Activated CD8-positive, alpha-beta T cell treated with anti-CD3 and anti-CD28 coated beads for 36 hours (primary cell): ENCODE measurements at regions not wholly inside any gene's neighbourhood (a gene's known extent, or its start where the extent isn't known, plus 50 kb on each side); places are given as distances from the start of the nearest gene placed in this dataset.

ENCODE experiments used
- ATAC-seq: fragments of 200-7000 bp; cut with Tn5 transposase; one replicate; pipeline ENCODE4 v1.10.0; 2021; ENCODE audit warnings: mild to moderate bottlenecking, moderate library complexity
- CTCF ChIA-PET: fragments of 350-600 bp; sonication (Branson Sonifier 250); formaldehyde crosslinking; loops from one replicate; lab custom pipeline; 2021; ENCODE audit warnings: antibody characterized with exemption; lab: Charles Lee
- POLR2A ChIA-PET: fragments of 350-600 bp; sonication (Branson Sonifier 250); formaldehyde crosslinking; loops from one replicate; lab custom pipeline; 2021; ENCODE audit warnings: antibody characterized with exemption; lab: Charles Lee
- DNase-seq: peaks from one replicate; pipeline ENCODE4 v3.0.0-alpha.2; 2020
- H3K27ac Mint-ChIP-seq: one replicate; pipeline ENCODE4 v1.8.0; 2021; ENCODE audit warnings: mild to moderate bottlenecking, mixed read lengths
- H3K27me3 Mint-ChIP-seq: one replicate; pipeline ENCODE4 v1.8.0; 2021; ENCODE audit warnings: mixed read lengths
- H3K36me3 Mint-ChIP-seq: one replicate; pipeline ENCODE4 v1.8.0; 2021; ENCODE audit warnings: low read depth, mixed read lengths
- H3K4me1 Mint-ChIP-seq: one replicate; pipeline ENCODE4 v1.8.0; 2021; ENCODE audit warnings: low read depth, mixed read lengths
- H3K4me3 Mint-ChIP-seq: one replicate; pipeline ENCODE4 v1.8.0; 2021; ENCODE audit warnings: mild to moderate bottlenecking, moderate library complexity, mixed read lengths
- H3K9me3 Mint-ChIP-seq: one replicate; pipeline ENCODE4 v1.8.0; 2021; ENCODE audit warnings: mixed read lengths
- CTCF ChIP-seq: fragments of 200-600 bp; IDR thresholded peaks from one replicate; pipeline ENCODE4 v1.8.0; 2022; ENCODE audit warnings: antibody characterized with exemption, mild to moderate bottlenecking
- intact Hi-C: fragments of 100-400 bp; cut with micrococcal nuclease; formaldehyde crosslinking; loops from one replicate; pipeline ENCODE4 v1.10.0; 2022

GRCh38 chr15:53324061-53324460 is 435.4 kb downstream of the WDR72 start:
- ChIA-PET POLR2A (no interaction called here), CTCF (no interaction called here)
- no peaks in the 10 kb centered on the region for H3K9me3 Mint-ChIP-seq
- no peak overlapping the region for H3K4me3 Mint-ChIP-seq
- H3K36me3 Mint-ChIP-seq, result no peaks in the 10 kb centered on the region
- no peak for DNase-seq
- no peak for TF ChIP-seq CTCF
- H3K4me1 Mint-ChIP-seq, result no peaks in the 10 kb centered on the region
- intact Hi-C loops, result no loop called here
- H3K27me3 Mint-ChIP-seq, result no peaks in the 10 kb centered on the region
- H3K27ac Mint-ChIP-seq, result no peak overlapping the region
- ATAC-seq, result no peak

- TF ChIP-seq CTCF, result no peak
- Mint-ChIP-seq H3K9me3 (no peaks in the 10 kb centered on the region), H3K27me3 (no peaks in the 10 kb centered on the region), H3K4me3 (no peak overlapping the region), H3K4me1 (no peaks in the 10 kb centered on the region), H3K27ac (no peak overlapping the region), H3K36me3 (no peaks in the 10 kb centered on the region)
- POLR2A ChIA-PET, result no interaction called here
- ATAC-seq, result no peak
- CTCF ChIA-PET, result no interaction called here
- intact Hi-C loops, result no loop called here
- no peak for DNase-seq
Observed at GRCh38 chr15:53323191-53323590, 436.3 kb downstream of the WDR72 start.

- Mint-ChIP-seq H3K4me3 (no peak overlapping the region), H3K27me3 (no peaks in the 10 kb centered on the region), H3K27ac (no peak overlapping the region), H3K36me3 (no peaks in the 10 kb centered on the region), H3K9me3 (peaks cover 1% of the 10 kb centered on the region), H3K4me1 (no peaks in the 10 kb centered on the region)
- intact Hi-C loops, result no loop called here
- POLR2A ChIA-PET, result no interaction called here
- DNase-seq (no peak), ATAC-seq (no peak)
- no peak for TF ChIP-seq CTCF
- CTCF ChIA-PET, result no interaction called here
Observed at GRCh38 chr15:53320816-53321215, 438.6 kb downstream of the WDR72 start.

GRCh38 chr15:53312707-53313106 is 446.8 kb downstream of the WDR72 start:
- no peak overlapping the region for H3K4me3 Mint-ChIP-seq
- no peak for TF ChIP-seq CTCF
- no peak overlapping the region for H3K27ac Mint-ChIP-seq
- no peaks in the 10 kb centered on the region for H3K36me3 Mint-ChIP-seq
- POLR2A ChIA-PET, result no interaction called here
- intact Hi-C loops, result no loop called here
- ATAC-seq, result no peak
- CTCF ChIA-PET, result no interaction called here
- H3K9me3 Mint-ChIP-seq, result peaks cover 1% of the 10 kb centered on the region
- no peak for DNase-seq
- no peaks in the 10 kb centered on the region for H3K4me1 Mint-ChIP-seq
- no peaks in the 10 kb centered on the region for H3K27me3 Mint-ChIP-seq

GRCh38 chr15:53310709-53311108 is 448.8 kb downstream of the WDR72 start:
- CTCF ChIA-PET, result no interaction called here
- ATAC-seq (no peak), DNase-seq (no peak)
- H3K27me3 Mint-ChIP-seq, result no peaks in the 10 kb centered on the region
- POLR2A ChIA-PET, result no interaction called here
- H3K9me3 Mint-ChIP-seq, result no peaks in the 10 kb centered on the region
- no peaks in the 10 kb centered on the region for H3K36me3 Mint-ChIP-seq
- no peak for TF ChIP-seq CTCF
- no peak overlapping the region for H3K27ac Mint-ChIP-seq
- intact Hi-C loops, result no loop called here
- no peaks in the 10 kb centered on the region for H3K4me1 Mint-ChIP-seq
- H3K4me3 Mint-ChIP-seq, result no peak overlapping the region
